Tibial nerve (tissue), 4 donors: ENCODE measurements at regions not wholly inside any gene's neighbourhood (a gene's known extent, or its start where the extent isn't known, plus 50 kb on each side); places are given as distances from the start of the nearest gene placed in this dataset.

Source experiments
- CTCF ChIP-seq, 5 experiments: fragments of 200-600 bp in 3 of 5; fragments of 450-650 bp in 2 of 5; sonication (generic) in 3 of 5; IDR thresholded peaks; one replicate each; pipeline ENCODE4 v1.5.1; 2016 to 2019; ENCODE audit warnings: antibody characterized with exemption in 5 of 5, mild to moderate bottlenecking in 3 of 5, moderate library complexity in 2 of 5
- EP300 ChIP-seq, 2 donors: sonication (generic); formaldehyde crosslinking; IDR thresholded peaks; one replicate each; pipeline ENCODE4 v1.6.1; 2017; ENCODE audit warnings: antibody characterized with exemption in 2 of 2, mild to moderate bottlenecking in 1 of 2
- POLR2A ChIP-seq, 2 donors: fragments of 450-650 bp; IDR thresholded peaks; one replicate each; pipeline ENCODE4 v1.6.1; 2017; ENCODE audit warnings: antibody characterized with exemption in 2 of 2, mild to moderate bottlenecking in 2 of 2, moderate library complexity in 2 of 2

DNA sequence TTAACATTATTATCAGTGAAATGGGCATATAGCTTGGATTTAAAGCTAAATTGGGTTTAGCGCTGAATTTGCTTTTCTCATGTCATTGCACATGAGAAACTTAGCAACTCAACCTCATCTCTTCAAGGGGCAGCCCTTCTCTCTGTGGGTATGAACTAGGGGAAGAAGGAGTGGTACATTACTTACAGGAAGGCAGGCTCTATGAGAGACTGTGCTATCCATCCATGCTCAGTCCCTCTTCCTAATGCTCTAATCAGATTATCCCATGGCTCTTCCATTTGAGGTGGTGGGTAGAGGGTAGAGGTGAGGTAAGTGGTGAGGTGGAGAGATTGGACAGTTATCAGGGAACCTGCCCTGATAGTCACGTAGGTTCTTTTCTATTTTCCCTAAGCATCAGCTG is 343.7 kb upstream of the NOVA1 start:
- TF ChIP-seq POLR2A (IDR thresholded peaks at IDR 0.05) (no peak), CTCF (IDR thresholded peaks at IDR 0.05) (no peak), EP300 (IDR thresholded peaks at IDR 0.05) (no peak)
